ENCODE measurements at regions not wholly inside any gene's neighbourhood (a gene's known extent, or its start where the extent isn't known, plus 50 kb on each side); places are given as distances from the start of the nearest gene placed in this dataset.

- Histone ChIP-seq H3K4me3 (replicated peaks in 1 of 4; ENCODE audit: control extremely low read depth in 1 of 4, insufficient read depth in 1 of 4, low read depth in 3 of 4, low read length in 4 of 4) (no peak overlapping the region), H3K9me3 (ENCODE audit: control insufficient read depth, insufficient read depth, low read depth, low read length) (no peaks in the 10 kb centered on the region), H4K20me1 (ENCODE audit: control insufficient read depth, extremely low read depth, insufficient read depth, low read length) (no peaks in the 10 kb centered on the region), H3K79me2 (ENCODE audit: control insufficient read depth, insufficient read depth, low read length) (no peaks in the 10 kb centered on the region), H3K27me3 (ENCODE audit: control insufficient read depth, insufficient read depth, low read length) (no peaks in the 10 kb centered on the region), H3K27ac (ENCODE audit: insufficient read depth, low read length) (no peak overlapping the region), H3K9ac (ENCODE audit: insufficient read depth, low read length) (no peak overlapping the region), H2AFZ (ENCODE audit: low read length) (no peak overlapping the region), H3K4me2 (ENCODE audit: extremely low read depth, insufficient read depth, low read length) (no peak overlapping the region), H3K36me3 (ENCODE audit: control insufficient read depth, insufficient read depth, low read length) (no peaks in the 10 kb centered on the region), H3K4me1 (ENCODE audit: control insufficient read depth, extremely low read depth, insufficient read depth, low read length) (no peaks in the 10 kb centered on the region)
- no peak for DNase-seq (ENCODE audit: low read depth in 2 of 2)
- TF ChIP-seq EZH2 (IDR thresholded peaks at IDR 0.05; ENCODE audit: low read length, missing control alignments) (no peak), CTCF (conservative IDR thresholded peaks at IDR 0.05 in 1 of 2, IDR thresholded peaks at IDR 0.05 in 1 of 2; ENCODE audit: low read depth in 1 of 2, low read length in 2 of 2) (no peak)
Observed at GRCh38 chr1:61011561-61012263, 70.6 kb upstream of the NFIA start.

GRCh38 chr1:61007534-61008364, 74.6 kb upstream of the NFIA start:
- Histone ChIP-seq H4K20me1 (ENCODE audit: control insufficient read depth, extremely low read depth, insufficient read depth, low read length) (no peaks in the 10 kb centered on the region), H3K27ac (ENCODE audit: insufficient read depth, low read length) (no peak overlapping the region), H2AFZ (ENCODE audit: low read length) (no peak overlapping the region), H3K9ac (ENCODE audit: insufficient read depth, low read length) (no peak overlapping the region), H3K4me2 (ENCODE audit: extremely low read depth, insufficient read depth, low read length) (no peak overlapping the region), H3K79me2 (ENCODE audit: control insufficient read depth, insufficient read depth, low read length) (no peaks in the 10 kb centered on the region), H3K36me3 (ENCODE audit: control insufficient read depth, insufficient read depth, low read length) (no peaks in the 10 kb centered on the region), H3K9me3 (ENCODE audit: control insufficient read depth, insufficient read depth, low read depth, low read length) (no peaks in the 10 kb centered on the region), H3K27me3 (ENCODE audit: control insufficient read depth, insufficient read depth, low read length) (peaks cover 2% of the 10 kb centered on the region), H3K4me3 (replicated peaks in 1 of 4; ENCODE audit: control extremely low read depth in 1 of 4, insufficient read depth in 1 of 4, low read depth in 3 of 4, low read length in 4 of 4) (no peak overlapping the region), H3K4me1 (ENCODE audit: control insufficient read depth, extremely low read depth, insufficient read depth, low read length) (no peaks in the 10 kb centered on the region)
- TF ChIP-seq CTCF (conservative IDR thresholded peaks at IDR 0.05 in 1 of 2, IDR thresholded peaks at IDR 0.05 in 1 of 2; ENCODE audit: low read depth in 1 of 2, low read length in 2 of 2) (no peak), EZH2 (IDR thresholded peaks at IDR 0.05; ENCODE audit: low read length, missing control alignments) (no peak)
- no peak for DNase-seq (ENCODE audit: low read depth in 2 of 2)

Measured in fibroblast of lung (primary cell).